ENCODE measurements at regions not wholly inside any gene's neighbourhood (a gene's known extent, or its start where the extent isn't known, plus 50 kb on each side); places are given as distances from the start of the nearest gene placed in this dataset.
A peak's percentile ranks its signal among the peaks of the same experiment; 100 is the strongest.

DNA sequence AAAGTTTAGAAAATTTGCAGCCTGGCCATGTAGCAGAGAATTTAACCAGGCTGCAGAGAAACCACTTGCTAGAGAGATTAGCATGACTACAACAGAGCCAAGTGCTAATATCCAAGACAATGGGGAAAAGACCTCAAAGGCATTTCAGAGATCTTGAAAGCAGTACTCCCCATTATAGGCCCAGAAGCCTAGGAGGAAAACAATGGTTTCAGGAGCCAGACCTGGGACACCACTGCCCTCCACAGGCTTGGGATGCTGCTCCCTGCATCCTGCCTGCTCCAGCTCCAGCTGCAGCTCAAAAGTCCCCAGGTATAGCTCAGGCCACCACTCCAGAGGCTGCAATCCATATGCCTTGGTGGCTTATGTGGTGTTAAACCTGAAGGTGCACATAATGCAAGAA lies 101.5 kb upstream of the TMEM72 start:
- TF ChIP-seq POLR2A (IDR thresholded peaks at IDR 0.05) = no peak
- TF ChIP-seq, protein P1, sequence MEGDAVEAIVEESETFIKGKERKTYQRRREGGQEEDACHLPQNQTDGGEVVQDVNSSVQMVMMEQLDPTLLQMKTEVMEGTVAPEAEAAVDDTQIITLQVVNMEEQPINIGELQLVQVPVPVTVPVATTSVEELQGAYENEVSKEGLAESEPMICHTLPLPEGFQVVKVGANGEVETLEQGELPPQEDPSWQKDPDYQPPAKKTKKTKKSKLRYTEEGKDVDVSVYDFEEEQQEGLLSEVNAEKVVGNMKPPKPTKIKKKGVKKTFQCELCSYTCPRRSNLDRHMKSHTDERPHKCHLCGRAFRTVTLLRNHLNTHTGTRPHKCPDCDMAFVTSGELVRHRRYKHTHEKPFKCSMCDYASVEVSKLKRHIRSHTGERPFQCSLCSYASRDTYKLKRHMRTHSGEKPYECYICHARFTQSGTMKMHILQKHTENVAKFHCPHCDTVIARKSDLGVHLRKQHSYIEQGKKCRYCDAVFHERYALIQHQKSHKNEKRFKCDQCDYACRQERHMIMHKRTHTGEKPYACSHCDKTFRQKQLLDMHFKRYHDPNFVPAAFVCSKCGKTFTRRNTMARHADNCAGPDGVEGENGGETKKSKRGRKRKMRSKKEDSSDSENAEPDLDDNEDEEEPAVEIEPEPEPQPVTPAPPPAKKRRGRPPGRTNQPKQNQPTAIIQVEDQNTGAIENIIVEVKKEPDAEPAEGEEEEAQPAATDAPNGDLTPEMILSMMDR (IDR thresholded peaks at IDR 0.05) = peak in 3 of 7 experiments; percentile 7 to 16 (median 10)

Data from body of pancreas (tissue), 4 donors.